Activated T-cell treated with anti-CD3 and anti-CD28 coated beads, Interleukin-2, amount 50 U/mL, for 72 hours (primary cell): ENCODE measurements at regions not wholly inside any gene's neighbourhood (a gene's known extent, or its start where the extent isn't known, plus 50 kb on each side); places are given as distances from the start of the nearest gene placed in this dataset.
"Not testable (repeated sequence)": the region's sequence is repeated elsewhere in the genome, so short reads cannot be mapped to it uniquely, and the experiment has no call there.

ENCODE experiments used
- ATAC-seq, 2 donors: fragments of 150-1000 bp; cut with Tn5 transposase; replicated peaks in 1 of 2; 2 replicates each; pipeline ENCODE4 v1.10.0; 2021; ENCODE audit warnings: moderate library complexity in 2 of 2, mild to moderate bottlenecking in 1 of 2
- DNase-seq, 2 donors: peaks; one replicate each; pipeline ENCODE4 v3.0.0; 2021 to 2022; ENCODE audit warnings: mixed read lengths in 1 of 2
- H3K27ac Mint-ChIP-seq: one replicate; pipeline ENCODE4 v1.8.0; 2022; ENCODE audit warnings: mild to moderate bottlenecking, moderate library complexity, mixed read lengths
- H3K27me3 Mint-ChIP-seq: one replicate; pipeline ENCODE4 v1.8.0; 2022; ENCODE audit warnings: low read depth, mixed read lengths
- H3K36me3 Mint-ChIP-seq, 2 donors: one replicate each; pipeline ENCODE4 v1.8.0; 2022; ENCODE audit warnings: mixed read lengths in 2 of 2, mild to moderate bottlenecking in 1 of 2; ENCODE audit not compliant: insufficient read depth in 2 of 2
- H3K4me1 Mint-ChIP-seq: one replicate; pipeline ENCODE4 v1.8.0; 2022; ENCODE audit warnings: low read depth, mixed read lengths
- H3K4me3 Mint-ChIP-seq, 2 donors: one replicate each; pipeline ENCODE4 v1.8.0; 2022; ENCODE audit warnings: mild to moderate bottlenecking in 2 of 2, mixed read lengths in 2 of 2, moderate library complexity in 2 of 2
- H3K9me3 Mint-ChIP-seq, 2 donors: one replicate each; pipeline ENCODE4 v1.8.0; 2022; ENCODE audit warnings: mixed read lengths in 2 of 2

GRCh38 chr6:140677781-140678528, 1303.5 kb upstream of the CITED2 start:
- Mint-ChIP-seq H3K4me3 (no peak overlapping the region), H3K27ac (no peak overlapping the region), H3K9me3 (no peaks in the 10 kb centered on the region), H3K4me1 (no peaks in the 10 kb centered on the region), H3K36me3 (no peaks in the 10 kb centered on the region), H3K27me3 (no peaks in the 10 kb centered on the region)
- ATAC-seq (no peak), DNase-seq (no peak)

- ATAC-seq (no peak), DNase-seq (no peak)
- H3K27ac Mint-ChIP-seq: no peak overlapping the region
- no peaks in the 10 kb centered on the region for H3K36me3 Mint-ChIP-seq
- H3K9me3 Mint-ChIP-seq: peaks cover 0 to 2% of the 10 kb centered on the region in 2 donors
- H3K4me1 Mint-ChIP-seq: peaks cover 5% of the 10 kb centered on the region
- no peak overlapping the region for H3K4me3 Mint-ChIP-seq
- H3K27me3 Mint-ChIP-seq: no peaks in the 10 kb centered on the region
These were observed 1297.5 kb upstream of the CITED2 start for GRCh38 chr6:140671926-140672325.

GRCh38 chr6:140670021-140670420, 1295.6 kb upstream of the CITED2 start:
- ATAC-seq (no peak), DNase-seq (no peak)
- Mint-ChIP-seq H3K9me3 (peaks cover 0 to 2% of the 10 kb centered on the region in 2 donors), H3K27me3 (no peaks in the 10 kb centered on the region), H3K36me3 (no peaks in the 10 kb centered on the region), H3K4me1 (peaks cover 5% of the 10 kb centered on the region), H3K27ac (no peak overlapping the region), H3K4me3 (no peak overlapping the region)

DNA sequence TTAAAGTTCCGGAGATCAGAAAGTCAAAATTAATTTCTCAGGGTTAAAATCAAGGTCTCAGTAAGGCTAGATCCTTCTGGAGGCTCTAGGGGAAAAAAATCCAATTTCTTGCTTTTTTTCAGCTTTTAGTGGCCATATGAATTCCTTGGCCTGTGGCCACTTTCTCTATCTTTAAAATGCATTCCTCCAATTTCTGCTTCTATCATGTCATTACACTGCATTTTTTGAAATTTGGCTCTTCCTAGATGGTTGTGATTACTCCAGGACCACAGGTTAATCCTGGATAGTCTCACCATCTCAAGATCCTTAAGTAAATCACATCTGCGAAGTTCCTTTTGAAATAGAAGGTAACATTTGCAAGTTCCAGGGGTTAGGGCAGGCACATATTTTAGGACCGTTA, 1294.9 kb upstream of the CITED2 start:
- Mint-ChIP-seq H3K9me3 (peaks cover 0 to 2% of the 10 kb centered on the region in 2 donors), H3K4me3 (no peak overlapping the region), H3K36me3 (no peaks in the 10 kb centered on the region), H3K27me3 (no peaks in the 10 kb centered on the region), H3K4me1 (peaks cover 5% of the 10 kb centered on the region), H3K27ac (no peak overlapping the region)
- no peak for ATAC-seq
- no peak for DNase-seq

DNA sequence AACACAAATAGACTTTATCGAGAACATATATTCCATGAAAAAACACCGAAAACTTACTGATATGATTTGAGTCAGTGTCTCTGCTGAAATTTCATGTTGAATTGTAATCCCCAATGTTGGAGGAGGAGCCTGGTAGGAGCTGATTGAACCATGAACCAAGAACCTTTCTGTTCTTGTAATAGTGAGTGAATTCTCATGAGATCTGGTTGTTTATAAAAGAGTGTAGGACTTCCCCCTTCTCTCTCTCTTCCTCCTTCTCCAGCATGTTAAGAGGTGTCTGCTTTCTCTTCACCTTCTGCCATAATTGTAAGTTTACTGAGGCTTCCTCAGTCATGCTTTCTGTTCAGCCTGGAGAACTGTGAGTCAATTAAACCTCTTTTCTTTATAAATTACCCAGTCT, 1289.3 kb upstream of the CITED2 start:
- H3K4me3 Mint-ChIP-seq: no peak overlapping the region
- no peaks in the 10 kb centered on the region for H3K9me3 Mint-ChIP-seq
- no peak for ATAC-seq
- DNase-seq: no peak
- H3K36me3 Mint-ChIP-seq: no peaks in the 10 kb centered on the region
- no peak overlapping the region for H3K27ac Mint-ChIP-seq
- H3K27me3 Mint-ChIP-seq: no peaks in the 10 kb centered on the region
- H3K4me1 Mint-ChIP-seq: no peaks in the 10 kb centered on the region

- Mint-ChIP-seq H3K27me3 (no peaks in the 10 kb centered on the region), H3K4me3 (no peak overlapping the region), H3K36me3 (no peaks in the 10 kb centered on the region), H3K27ac (no peak overlapping the region), H3K9me3 (no peaks in the 10 kb centered on the region), H3K4me1 (no peaks in the 10 kb centered on the region)
- DNase-seq (no peak), ATAC-seq (no peak)
These were observed 1288.6 kb upstream of the CITED2 start for GRCh38 chr6:140663094-140663493.

- Mint-ChIP-seq H3K4me1 (no peaks in the 10 kb centered on the region), H3K36me3 (no peaks in the 10 kb centered on the region), H3K27me3 (no peaks in the 10 kb centered on the region), H3K27ac (no peak overlapping the region), H3K9me3 (no peaks in the 10 kb centered on the region), H3K4me3 (no peak overlapping the region)
- ATAC-seq (no peak), DNase-seq (no peak)
These were observed 1287.2 kb upstream of the CITED2 start for GRCh38 chr6:140661691-140662090.

GRCh38 chr6:140660295-140660694, 1285.8 kb upstream of the CITED2 start:
- Mint-ChIP-seq H3K27ac (no peak overlapping the region), H3K4me1 (no peaks in the 10 kb centered on the region), H3K27me3 (no peaks in the 10 kb centered on the region), H3K9me3 (no peaks in the 10 kb centered on the region), H3K36me3 (no peaks in the 10 kb centered on the region), H3K4me3 (no peak overlapping the region)
- DNase-seq (no peak), ATAC-seq (no peak)

DNA sequence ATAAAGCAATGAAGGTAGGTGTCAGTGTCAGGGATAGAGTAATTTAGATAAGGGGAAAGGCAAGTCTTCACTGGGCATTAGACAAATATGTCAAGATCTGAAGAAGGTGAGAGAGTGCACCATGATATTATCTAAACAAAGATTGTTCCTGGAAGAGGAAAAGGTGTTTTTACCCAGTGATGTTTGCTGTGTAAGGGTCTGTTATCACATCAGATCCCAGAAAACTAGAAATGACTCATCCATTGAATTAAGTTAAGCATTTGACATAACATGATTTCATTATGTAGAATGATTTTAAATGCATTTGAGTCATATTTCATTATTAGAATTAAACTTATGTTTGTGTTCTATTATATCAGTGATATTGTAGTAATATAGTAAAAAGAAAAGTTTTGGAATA, 1279.5 kb upstream of the CITED2 start:
- no peak overlapping the region for H3K27ac Mint-ChIP-seq
- H3K4me3 Mint-ChIP-seq: no peak overlapping the region
- no peak for ATAC-seq
- no peak for DNase-seq
- H3K9me3 Mint-ChIP-seq: no peaks in the 10 kb centered on the region
- H3K4me1 Mint-ChIP-seq: no peaks in the 10 kb centered on the region
- no peaks in the 10 kb centered on the region for H3K36me3 Mint-ChIP-seq
- H3K27me3 Mint-ChIP-seq: no peaks in the 10 kb centered on the region

GRCh38 chr6:140653506-140653905, 1279.1 kb upstream of the CITED2 start:
- ATAC-seq (no peak), DNase-seq (no peak)
- Mint-ChIP-seq H3K9me3 (no peaks in the 10 kb centered on the region), H3K4me3 (no peak overlapping the region), H3K4me1 (no peaks in the 10 kb centered on the region), H3K27me3 (no peaks in the 10 kb centered on the region), H3K27ac (no peak overlapping the region), H3K36me3 (no peaks in the 10 kb centered on the region)

- not testable (repeated sequence) for ATAC-seq, H3K36me3 Mint-ChIP-seq, H3K4me3 Mint-ChIP-seq, H3K27me3 Mint-ChIP-seq, H3K4me1 Mint-ChIP-seq, H3K27ac Mint-ChIP-seq, DNase-seq, H3K9me3 Mint-ChIP-seq
These were observed 1275.1 kb upstream of the CITED2 start for GRCh38 chr6:140649502-140649901.

- DNase-seq, H3K4me3 Mint-ChIP-seq, H3K27me3 Mint-ChIP-seq, H3K9me3 Mint-ChIP-seq, ATAC-seq, H3K27ac Mint-ChIP-seq, H3K4me1 Mint-ChIP-seq, H3K36me3 Mint-ChIP-seq: not testable (repeated sequence)
These were observed 1272.9 kb upstream of the CITED2 start for GRCh38 chr6:140647322-140647721.

DNA sequence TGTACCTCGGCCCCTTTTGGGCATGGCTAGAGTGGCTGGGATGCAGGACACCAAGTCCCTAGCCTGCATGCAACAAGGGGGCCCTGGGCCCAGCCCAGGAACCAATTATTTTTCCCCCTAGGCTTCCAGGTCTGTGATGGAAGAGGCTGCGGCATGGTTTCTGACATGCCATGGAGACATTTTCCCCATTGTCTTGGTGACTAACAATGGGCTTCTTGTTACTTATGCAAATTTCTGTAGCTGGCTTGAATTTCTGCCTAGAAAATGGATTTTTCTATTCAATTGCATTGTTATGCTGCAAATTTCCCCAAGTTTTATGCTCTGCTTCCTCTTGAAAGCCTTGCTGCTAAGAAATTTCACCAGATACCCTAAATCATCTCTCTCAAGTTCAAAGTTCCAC, 1269.6 kb upstream of the CITED2 start:
- Mint-ChIP-seq H3K9me3 (peaks cover 8% of the 10 kb centered on the region in 2 donors), H3K36me3 (peaks cover 2 to 6% of the 10 kb centered on the region in 2 donors), H3K4me1 (no peaks in the 10 kb centered on the region), H3K4me3 (no peak overlapping the region), H3K27me3 (no peaks in the 10 kb centered on the region), H3K27ac (no peak overlapping the region)
- ATAC-seq (no peak), DNase-seq (no peak)

GRCh38 chr6:140641412-140641811, 1267.0 kb upstream of the CITED2 start:
- DNase-seq (no peak), ATAC-seq (no peak)
- Mint-ChIP-seq H3K27ac (no peak overlapping the region), H3K4me1 (no peaks in the 10 kb centered on the region), H3K9me3 (peaks cover 3 to 5% of the 10 kb centered on the region in 2 donors), H3K27me3 (no peaks in the 10 kb centered on the region), H3K36me3 (no peaks in the 10 kb centered on the region), H3K4me3 (no peak overlapping the region)
